WTC11 (cell line): ENCODE measurements at regions not wholly inside any gene's neighbourhood (a gene's known extent, or its start where the extent isn't known, plus 50 kb on each side); places are given as distances from the start of the nearest gene placed in this dataset.

Experiments
- ATF3 ChIP-seq: sonication (generic); formaldehyde crosslinking; conservative IDR thresholded peaks from 2 replicates; pipeline ENCODE4 v1.8.1; 2022; ENCODE audit warnings: mild to moderate bottlenecking, missing genetic modification reagents
- E2F4 ChIP-seq: sonication (generic); formaldehyde crosslinking; IDR thresholded peaks from 2 replicates; pipeline ENCODE4 v1.8.1; 2022; ENCODE audit warnings: low read depth, mild to moderate bottlenecking, moderate library complexity, missing genetic modification reagents, borderline replicate concordance
- GABPB1 ChIP-seq: sonication (generic); formaldehyde crosslinking; IDR thresholded peaks from 2 replicates; pipeline ENCODE4 v1.8.1; 2023; ENCODE audit warnings: mild to moderate bottlenecking, missing genetic modification reagents
- HMGXB4 ChIP-seq: sonication (generic); formaldehyde crosslinking; IDR thresholded peaks from 2 replicates; pipeline ENCODE4 v1.8.1; 2023; ENCODE audit warnings: mild to moderate bottlenecking, moderate library complexity, missing genetic modification reagents
- MAX ChIP-seq: sonication (generic); formaldehyde crosslinking; IDR thresholded peaks from 2 replicates; pipeline ENCODE4 v1.8.0; 2022; ENCODE audit warnings: mild to moderate bottlenecking, missing genetic modification reagents
- NFYB ChIP-seq: sonication (generic); formaldehyde crosslinking; conservative IDR thresholded peaks from 2 replicates; pipeline ENCODE4 v1.8.0; 2022; ENCODE audit warnings: low read depth, missing genetic modification reagents
- SP1 ChIP-seq: sonication (generic); formaldehyde crosslinking; conservative IDR thresholded peaks from 2 replicates; pipeline ENCODE4 v1.8.1; 2022; ENCODE audit warnings: missing genetic modification reagents
- STAT6 ChIP-seq: sonication (generic); formaldehyde crosslinking; conservative IDR thresholded peaks from 2 replicates; pipeline ENCODE4 v1.8.1; 2023; ENCODE audit warnings: mild to moderate bottlenecking, low read depth, missing genetic modification reagents, moderate library complexity
- TF ChIP-seq, protein P1 (sequence below): fragments of 200-600 bp; IDR thresholded peaks from 2 replicates; pipeline ENCODE4 v1.8.0; 2022; ENCODE audit warnings: antibody characterized with exemption
- TF ChIP-seq, protein P2 (sequence below): sonication (generic); formaldehyde crosslinking; IDR thresholded peaks from 2 replicates; pipeline ENCODE4 v1.8.1; 2023; ENCODE audit warnings: mild to moderate bottlenecking, missing genetic modification reagents, moderate library complexity
- TF ChIP-seq, protein P3 (sequence below): fragments of 250-450 bp; sonication (Bioruptor Pico); IDR thresholded peaks from 2 replicates; pipeline ENCODE4 v1.9.0; 2021; ENCODE audit warnings: moderate library complexity, mild to moderate bottlenecking, inconsistent platforms, borderline replicate concordance
- TF ChIP-seq, protein P4 (sequence below): fragments of 250-450 bp; sonication (Bioruptor Pico); IDR thresholded peaks from 2 replicates; pipeline ENCODE4 v1.9.0; 2021; ENCODE audit warnings: mild to moderate bottlenecking, borderline replicate concordance
- TF ChIP-seq, protein P5 (sequence below): sonication (generic); formaldehyde crosslinking; IDR thresholded peaks from 2 replicates; pipeline ENCODE4 v1.8.1; 2022; ENCODE audit warnings: missing genetic modification reagents, borderline replicate concordance

DNA sequence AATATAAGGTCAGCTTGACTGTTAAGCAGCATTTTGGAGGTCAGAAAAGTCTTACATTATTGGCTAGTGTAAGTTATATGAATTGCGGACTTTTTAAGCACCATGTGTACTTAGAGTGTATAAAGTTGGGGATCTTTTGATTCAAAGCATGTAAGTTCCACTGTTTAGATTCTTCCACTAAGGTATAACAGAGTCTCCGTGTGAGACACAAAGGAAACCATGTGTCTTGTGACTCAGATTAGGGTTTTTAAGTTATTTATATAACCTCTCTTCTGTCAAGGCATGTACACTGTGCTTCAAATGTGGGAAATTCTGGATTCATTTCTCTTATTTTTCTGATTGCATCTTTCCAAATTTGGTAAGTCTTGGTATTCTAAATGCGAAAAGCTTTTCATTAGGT is 143.5 kb upstream of the SOX2 start:
- TF ChIP-seq MAX (no peak), HMGXB4 (CRISPR knock-in tag) (no peak), GABPB1 (no peak), E2F4 (no peak), STAT6 (no peak), ATF3 (CRISPR knock-in tag) (no peak), SP1 (CRISPR knock-in tag) (no peak), NFYB (CRISPR knock-in tag) (no peak)
- TF ChIP-seq, protein P1, sequence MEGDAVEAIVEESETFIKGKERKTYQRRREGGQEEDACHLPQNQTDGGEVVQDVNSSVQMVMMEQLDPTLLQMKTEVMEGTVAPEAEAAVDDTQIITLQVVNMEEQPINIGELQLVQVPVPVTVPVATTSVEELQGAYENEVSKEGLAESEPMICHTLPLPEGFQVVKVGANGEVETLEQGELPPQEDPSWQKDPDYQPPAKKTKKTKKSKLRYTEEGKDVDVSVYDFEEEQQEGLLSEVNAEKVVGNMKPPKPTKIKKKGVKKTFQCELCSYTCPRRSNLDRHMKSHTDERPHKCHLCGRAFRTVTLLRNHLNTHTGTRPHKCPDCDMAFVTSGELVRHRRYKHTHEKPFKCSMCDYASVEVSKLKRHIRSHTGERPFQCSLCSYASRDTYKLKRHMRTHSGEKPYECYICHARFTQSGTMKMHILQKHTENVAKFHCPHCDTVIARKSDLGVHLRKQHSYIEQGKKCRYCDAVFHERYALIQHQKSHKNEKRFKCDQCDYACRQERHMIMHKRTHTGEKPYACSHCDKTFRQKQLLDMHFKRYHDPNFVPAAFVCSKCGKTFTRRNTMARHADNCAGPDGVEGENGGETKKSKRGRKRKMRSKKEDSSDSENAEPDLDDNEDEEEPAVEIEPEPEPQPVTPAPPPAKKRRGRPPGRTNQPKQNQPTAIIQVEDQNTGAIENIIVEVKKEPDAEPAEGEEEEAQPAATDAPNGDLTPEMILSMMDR = no peak
- TF ChIP-seq, protein P2, sequence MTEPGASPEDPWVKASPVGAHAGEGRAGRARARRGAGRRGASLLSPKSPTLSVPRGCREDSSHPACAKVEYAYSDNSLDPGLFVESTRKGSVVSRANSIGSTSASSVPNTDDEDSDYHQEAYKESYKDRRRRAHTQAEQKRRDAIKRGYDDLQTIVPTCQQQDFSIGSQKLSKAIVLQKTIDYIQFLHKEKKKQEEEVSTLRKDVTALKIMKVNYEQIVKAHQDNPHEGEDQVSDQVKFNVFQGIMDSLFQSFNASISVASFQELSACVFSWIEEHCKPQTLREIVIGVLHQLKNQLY (CRISPR knock-in tag) = no peak
- TF ChIP-seq, protein P3, sequence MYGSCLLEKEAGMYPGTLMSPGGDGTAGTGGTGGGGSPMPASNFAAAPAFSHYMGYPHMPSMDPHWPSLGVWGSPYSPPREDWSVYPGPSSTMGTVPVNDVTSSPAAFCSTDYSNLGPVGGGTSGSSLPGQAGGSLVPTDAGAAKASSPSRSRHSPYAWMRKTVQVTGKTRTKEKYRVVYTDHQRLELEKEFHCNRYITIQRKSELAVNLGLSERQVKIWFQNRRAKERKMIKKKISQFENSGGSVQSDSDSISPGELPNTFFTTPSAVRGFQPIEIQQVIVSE (CRISPR knock-in tag) = no peak
- TF ChIP-seq, protein P4, sequence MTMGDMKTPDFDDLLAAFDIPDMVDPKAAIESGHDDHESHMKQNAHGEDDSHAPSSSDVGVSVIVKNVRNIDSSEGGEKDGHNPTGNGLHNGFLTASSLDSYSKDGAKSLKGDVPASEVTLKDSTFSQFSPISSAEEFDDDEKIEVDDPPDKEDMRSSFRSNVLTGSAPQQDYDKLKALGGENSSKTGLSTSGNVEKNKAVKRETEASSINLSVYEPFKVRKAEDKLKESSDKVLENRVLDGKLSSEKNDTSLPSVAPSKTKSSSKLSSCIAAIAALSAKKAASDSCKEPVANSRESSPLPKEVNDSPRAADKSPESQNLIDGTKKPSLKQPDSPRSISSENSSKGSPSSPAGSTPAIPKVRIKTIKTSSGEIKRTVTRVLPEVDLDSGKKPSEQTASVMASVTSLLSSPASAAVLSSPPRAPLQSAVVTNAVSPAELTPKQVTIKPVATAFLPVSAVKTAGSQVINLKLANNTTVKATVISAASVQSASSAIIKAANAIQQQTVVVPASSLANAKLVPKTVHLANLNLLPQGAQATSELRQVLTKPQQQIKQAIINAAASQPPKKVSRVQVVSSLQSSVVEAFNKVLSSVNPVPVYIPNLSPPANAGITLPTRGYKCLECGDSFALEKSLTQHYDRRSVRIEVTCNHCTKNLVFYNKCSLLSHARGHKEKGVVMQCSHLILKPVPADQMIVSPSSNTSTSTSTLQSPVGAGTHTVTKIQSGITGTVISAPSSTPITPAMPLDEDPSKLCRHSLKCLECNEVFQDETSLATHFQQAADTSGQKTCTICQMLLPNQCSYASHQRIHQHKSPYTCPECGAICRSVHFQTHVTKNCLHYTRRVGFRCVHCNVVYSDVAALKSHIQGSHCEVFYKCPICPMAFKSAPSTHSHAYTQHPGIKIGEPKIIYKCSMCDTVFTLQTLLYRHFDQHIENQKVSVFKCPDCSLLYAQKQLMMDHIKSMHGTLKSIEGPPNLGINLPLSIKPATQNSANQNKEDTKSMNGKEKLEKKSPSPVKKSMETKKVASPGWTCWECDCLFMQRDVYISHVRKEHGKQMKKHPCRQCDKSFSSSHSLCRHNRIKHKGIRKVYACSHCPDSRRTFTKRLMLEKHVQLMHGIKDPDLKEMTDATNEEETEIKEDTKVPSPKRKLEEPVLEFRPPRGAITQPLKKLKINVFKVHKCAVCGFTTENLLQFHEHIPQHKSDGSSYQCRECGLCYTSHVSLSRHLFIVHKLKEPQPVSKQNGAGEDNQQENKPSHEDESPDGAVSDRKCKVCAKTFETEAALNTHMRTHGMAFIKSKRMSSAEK (CRISPR knock-in tag) = no peak
- TF ChIP-seq, protein P5, sequence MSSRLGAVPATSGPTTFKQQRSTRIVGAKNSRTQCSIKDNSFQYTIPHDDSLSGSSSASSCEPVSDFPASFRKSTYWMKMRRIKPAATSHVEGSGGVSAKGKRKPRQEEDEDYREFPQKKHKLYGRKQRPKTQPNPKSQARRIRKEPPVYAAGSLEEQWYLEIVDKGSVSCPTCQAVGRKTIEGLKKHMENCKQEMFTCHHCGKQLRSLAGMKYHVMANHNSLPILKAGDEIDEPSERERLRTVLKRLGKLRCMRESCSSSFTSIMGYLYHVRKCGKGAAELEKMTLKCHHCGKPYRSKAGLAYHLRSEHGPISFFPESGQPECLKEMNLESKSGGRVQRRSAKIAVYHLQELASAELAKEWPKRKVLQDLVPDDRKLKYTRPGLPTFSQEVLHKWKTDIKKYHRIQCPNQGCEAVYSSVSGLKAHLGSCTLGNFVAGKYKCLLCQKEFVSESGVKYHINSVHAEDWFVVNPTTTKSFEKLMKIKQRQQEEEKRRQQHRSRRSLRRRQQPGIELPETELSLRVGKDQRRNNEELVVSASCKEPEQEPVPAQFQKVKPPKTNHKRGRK = no peak
